HL-60/S4 treated with retinoic acid at 250 ng/mL for 4 days and 3 days (cell line): ENCODE measurements at regions not wholly inside any gene's neighbourhood (a gene's known extent, or its start where the extent isn't known, plus 50 kb on each side); places are given as distances from the start of the nearest gene placed in this dataset.
"Not testable (repeated sequence)": the region's sequence is repeated elsewhere in the genome, so short reads cannot be mapped to it uniquely, and the experiment has no call there.

Experiments used
- in situ Hi-C: fragments of 300-500 bp; cut with MboI; formaldehyde crosslinking; loops from 2 replicates; pipeline ENCODE4 v1.7.0; 2022; ENCODE audit warnings: low sequenced_read_pairs

GRCh38 chr6:137652961-137653705 lies 158.9 kb upstream of the OLIG3 start:
- in situ Hi-C loops, result no loop called here

- in situ Hi-C loops, result no loop called here
These were observed 159.5 kb upstream of the OLIG3 start for GRCh38 chr6:137653706-137654059.

- in situ Hi-C loops, result no loop called here
These were observed 160.3 kb upstream of the OLIG3 start for GRCh38 chr6:137654365-137654981.

GRCh38 chr6:137655291-137655690 lies 161.1 kb upstream of the OLIG3 start:
- in situ Hi-C loops, result no loop called here

- in situ Hi-C loops, result no loop called here
These were observed 162.5 kb upstream of the OLIG3 start for GRCh38 chr6:137656735-137657134.

- in situ Hi-C loops, result no loop called here
These were observed 163.2 kb upstream of the OLIG3 start for GRCh38 chr6:137657351-137657911.

GRCh38 chr6:137658287-137658686 lies 164.1 kb upstream of the OLIG3 start:
- in situ Hi-C loops, result no loop called here

GRCh38 chr6:137659871-137660270 lies 165.7 kb upstream of the OLIG3 start:
- in situ Hi-C loops, result no loop called here

- in situ Hi-C loops, result no loop called here
These were observed 166.1 kb upstream of the OLIG3 start for GRCh38 chr6:137660296-137660731.

GRCh38 chr6:137661601-137662000 lies 167.4 kb upstream of the OLIG3 start:
- in situ Hi-C loops, result no loop called here

GRCh38 chr6:137664183-137664582 lies 170.0 kb upstream of the OLIG3 start:
- in situ Hi-C loops, result no loop called here

GRCh38 chr6:137665342-137665934 lies 171.2 kb upstream of the OLIG3 start:
- in situ Hi-C loops, result no loop called here

GRCh38 chr6:137666202-137666774 lies 172.1 kb upstream of the OLIG3 start:
- in situ Hi-C loops, result no loop called here

GRCh38 chr6:137673603-137674002 lies 179.4 kb upstream of the OLIG3 start:
- in situ Hi-C loops, result no loop called here

GRCh38 chr6:137676888-137677287 lies 182.7 kb upstream of the OLIG3 start:
- in situ Hi-C loops, result no loop called here

GRCh38 chr6:137677709-137678108 lies 183.5 kb upstream of the OLIG3 start:
- in situ Hi-C loops, result no loop called here

GRCh38 chr6:137678451-137678850 lies 184.3 kb upstream of the OLIG3 start:
- in situ Hi-C loops, result no loop called here

- in situ Hi-C loops, result no loop called here
These were observed 186.2 kb upstream of the TNFAIP3 start for GRCh38 chr6:137680705-137681346.

GRCh38 chr6:137681445-137682009 lies 185.5 kb upstream of the TNFAIP3 start:
- in situ Hi-C loops, result no loop called here

- in situ Hi-C loops, result not testable (repeated sequence)
These were observed 184.4 kb upstream of the TNFAIP3 start for GRCh38 chr6:137682658-137683057.

GRCh38 chr6:137683916-137684315 lies 183.1 kb upstream of the TNFAIP3 start:
- in situ Hi-C loops, result no loop called here
